HG02642 (cell line): ENCODE measurements at regions not wholly inside any gene's neighbourhood (a gene's known extent, or its start where the extent isn't known, plus 50 kb on each side); places are given as distances from the start of the nearest gene placed in this dataset.

Experiments
- ATAC-seq: cut with Tn5 transposase; IDR thresholded peaks from one replicate; pipeline ENCODE4 v1.9.1; 2021; ENCODE audit warnings: mild to moderate bottlenecking; ENCODE audit not compliant: unreplicated experiment, poor library complexity

DNA sequence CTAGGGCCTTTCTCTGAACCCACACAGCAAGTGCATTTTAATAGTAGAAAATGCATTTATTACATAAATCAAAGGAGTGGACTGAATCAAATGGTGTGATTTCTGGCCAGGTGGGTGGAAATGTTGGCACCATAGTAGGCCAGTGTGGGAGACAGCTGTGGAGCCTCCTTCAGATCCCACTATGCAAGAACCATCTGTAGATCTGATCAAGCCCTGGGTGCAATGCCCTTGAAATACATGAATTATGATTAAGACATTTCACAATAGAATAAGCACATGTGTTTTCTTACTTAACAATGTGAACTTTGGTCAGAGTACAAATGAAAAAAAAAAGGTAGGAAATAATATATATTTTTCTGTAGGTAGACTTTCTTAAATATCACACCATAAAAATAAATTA lies 204.3 kb downstream of the PCDH7 start:
- no peak for ATAC-seq

DNA sequence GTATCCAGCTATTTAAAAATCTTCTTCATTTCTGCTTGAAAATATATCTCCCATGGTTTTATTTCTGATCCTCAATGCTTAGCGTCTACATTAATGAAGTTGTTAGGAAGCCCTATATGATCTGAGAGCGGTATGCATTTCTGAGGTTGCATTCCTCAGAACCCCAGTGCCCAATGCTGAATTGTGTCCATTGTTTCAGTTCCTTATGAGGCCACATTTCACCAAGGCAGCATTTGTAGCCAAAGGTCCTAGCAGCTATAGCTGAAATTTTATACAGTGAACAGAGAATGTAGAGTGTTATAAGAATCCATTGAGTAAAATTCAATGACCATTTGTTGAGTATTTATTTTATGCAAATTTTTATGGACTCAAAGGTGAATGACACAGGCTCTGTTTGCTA lies 209.5 kb downstream of the PCDH7 start:
- no peak for ATAC-seq

DNA sequence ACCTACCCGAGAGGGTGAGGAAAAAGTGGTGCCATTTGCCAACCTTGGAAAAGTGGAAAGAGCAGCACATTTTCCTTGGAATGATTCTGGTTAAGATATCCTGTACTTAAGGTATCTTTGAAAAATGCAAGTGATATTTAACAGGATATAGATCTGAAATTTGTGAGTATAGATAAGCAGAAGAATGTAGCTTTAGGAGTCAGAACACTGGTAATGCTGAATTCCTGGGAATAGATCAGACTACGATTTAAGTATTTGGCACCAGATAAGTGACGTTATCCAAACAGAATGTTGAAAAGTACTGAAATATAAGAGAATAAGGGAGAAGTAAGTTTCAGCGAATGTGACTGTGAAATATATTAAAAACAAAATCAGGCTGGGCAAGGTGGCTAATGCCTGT lies 210.1 kb downstream of the PCDH7 start:
- no peak for ATAC-seq

DNA sequence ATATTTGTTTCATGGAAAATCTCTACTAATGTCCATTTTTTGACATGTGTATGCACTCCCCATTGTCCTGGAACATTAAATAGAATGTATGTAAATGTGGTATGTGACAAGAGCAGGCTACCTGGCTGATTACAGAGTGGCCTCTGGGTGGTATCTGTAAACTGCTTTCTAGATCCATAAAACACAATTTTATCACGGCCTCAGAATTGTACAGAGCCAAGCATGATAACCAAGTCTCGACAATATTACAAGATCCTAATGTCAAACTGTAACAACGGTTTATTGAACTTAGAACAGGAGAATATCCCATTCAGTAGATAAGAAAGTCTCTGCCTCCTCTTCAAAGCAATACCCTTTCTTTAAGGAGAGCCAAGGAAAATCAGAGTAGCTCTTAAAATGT lies 212.4 kb downstream of the PCDH7 start:
- no peak for ATAC-seq

DNA sequence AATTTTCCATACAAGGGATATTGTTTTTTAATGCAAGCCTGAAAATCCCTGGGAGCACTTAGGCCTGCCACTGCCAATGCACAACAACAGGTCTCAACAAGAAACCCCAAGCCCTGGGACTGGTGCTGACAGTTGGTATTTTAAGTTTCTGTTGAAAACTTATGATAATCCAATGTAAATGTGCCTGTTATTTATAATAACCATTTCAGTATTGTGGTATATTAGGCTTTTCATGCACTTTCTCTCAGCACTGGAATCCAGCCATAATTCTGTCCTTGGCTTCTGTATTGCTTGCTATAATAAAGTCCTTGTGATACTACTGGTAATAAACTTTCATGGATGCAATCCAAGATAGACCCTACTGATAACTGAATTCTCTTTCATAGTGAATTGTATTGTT lies 218.9 kb downstream of the PCDH7 start:
- ATAC-seq: no peak

DNA sequence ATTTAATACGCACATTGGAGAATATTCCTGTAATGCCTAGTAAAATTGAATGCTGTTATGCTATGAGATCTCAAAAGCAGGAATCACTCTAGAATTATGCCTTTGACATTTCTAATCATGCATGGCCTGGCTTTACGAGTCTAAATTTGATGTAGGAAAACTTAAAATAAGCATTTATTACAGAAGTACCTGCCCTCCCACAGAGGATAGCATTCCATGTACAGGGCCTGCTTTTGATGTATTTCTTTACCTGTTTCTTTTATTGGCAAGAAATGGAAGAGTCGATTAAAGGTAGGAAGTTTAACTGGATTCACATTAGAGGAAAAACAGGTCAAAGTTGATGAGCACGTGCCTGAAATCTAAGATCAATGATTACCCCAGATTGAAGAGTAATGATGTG lies 219.5 kb downstream of the PCDH7 start:
- ATAC-seq: no peak

DNA sequence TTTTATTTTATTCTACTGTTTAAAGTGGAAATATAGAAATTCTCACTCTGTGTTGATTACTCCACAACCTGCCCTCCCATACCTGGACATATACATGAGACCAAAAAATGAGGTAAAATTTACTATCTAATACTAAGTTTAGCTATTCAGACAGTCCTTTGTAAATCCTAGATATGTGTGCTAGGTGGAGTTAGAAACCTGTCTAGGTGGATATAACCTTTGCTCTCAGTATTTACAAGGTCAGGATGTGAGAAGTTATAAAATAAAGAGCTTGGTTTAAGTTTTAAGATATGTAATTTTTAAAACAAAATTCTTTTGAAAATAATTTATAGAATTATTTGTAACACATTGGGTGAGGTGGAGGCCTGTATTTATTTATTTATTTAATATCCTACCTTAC lies 221.5 kb downstream of the PCDH7 start:
- no peak for ATAC-seq

DNA sequence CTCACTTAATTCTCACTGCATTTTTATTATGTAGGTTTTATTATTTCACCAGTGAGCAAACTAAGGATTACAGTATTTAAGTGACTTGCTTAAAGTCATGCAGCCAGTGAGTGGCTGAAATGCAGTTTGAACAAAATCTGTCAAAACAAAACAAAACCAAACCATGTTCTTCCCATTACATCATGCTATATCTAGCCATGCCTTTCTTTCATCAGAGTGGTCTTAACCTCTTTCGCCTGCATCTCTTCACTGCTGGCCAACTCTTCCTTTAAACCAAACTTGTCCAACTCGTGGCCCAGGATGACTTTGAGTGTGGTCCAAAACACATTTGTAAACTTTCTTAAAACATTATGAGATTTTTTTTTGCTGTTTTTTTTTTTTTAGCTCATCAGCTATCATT lies 223.2 kb downstream of the PCDH7 start:
- no peak for ATAC-seq

DNA sequence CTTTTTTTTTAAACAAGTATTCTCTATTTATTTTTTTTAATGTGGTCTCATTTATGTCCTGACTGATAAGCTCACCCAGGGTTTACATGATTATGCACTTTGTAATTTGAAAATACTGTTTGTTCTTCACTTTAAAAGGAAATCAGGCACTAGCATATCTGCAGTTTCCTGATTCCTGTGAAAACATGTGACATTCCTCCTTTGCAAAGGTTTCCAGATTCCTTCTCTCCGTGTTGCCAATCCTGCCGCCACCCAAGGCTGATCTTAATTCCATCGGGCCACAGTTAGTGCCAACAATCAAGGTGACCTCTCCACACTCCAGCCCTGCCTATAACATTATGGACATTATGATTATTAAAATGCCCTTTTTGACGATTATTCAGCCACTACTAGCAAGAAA lies 225.4 kb downstream of the PCDH7 start:
- ATAC-seq: no peak

DNA sequence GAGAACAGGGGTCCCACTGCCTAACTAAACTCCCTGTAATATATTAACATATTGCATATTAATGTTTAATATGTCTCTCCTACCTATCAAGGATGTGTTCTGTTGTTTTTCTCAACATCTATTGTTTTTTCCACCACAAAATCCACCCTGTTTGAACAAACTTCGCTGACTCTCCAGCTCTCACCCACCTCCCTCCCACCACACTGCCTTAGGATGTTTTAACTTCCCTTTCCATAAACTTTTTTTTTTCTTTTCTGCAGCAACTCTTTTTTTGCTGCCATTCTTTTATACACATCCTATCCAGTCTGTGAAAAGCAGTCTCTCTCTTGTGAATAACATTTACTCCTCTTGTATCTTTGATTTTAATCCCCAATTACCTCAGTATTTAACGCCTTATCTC lies 226.1 kb downstream of the PCDH7 start:
- ATAC-seq: no peak

DNA sequence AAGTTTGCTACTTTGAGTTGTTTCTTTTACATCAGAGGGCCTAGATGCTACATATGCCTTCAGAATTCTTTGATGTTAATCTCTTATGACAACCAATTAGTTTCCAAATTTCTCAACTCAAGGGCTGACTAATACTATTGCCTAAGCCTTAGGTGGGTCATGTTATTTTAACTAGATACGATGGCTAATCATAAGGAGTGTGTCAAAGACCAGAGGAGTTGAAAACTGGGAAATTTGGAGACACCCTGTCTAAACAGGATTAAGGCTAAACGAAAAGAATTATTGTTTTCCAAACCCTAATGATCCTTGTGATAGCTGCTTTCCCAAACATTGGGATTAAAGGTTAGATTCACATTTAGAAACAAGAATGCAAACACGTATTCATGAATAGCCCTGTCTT lies 228.5 kb downstream of the PCDH7 start:
- ATAC-seq: no peak

DNA sequence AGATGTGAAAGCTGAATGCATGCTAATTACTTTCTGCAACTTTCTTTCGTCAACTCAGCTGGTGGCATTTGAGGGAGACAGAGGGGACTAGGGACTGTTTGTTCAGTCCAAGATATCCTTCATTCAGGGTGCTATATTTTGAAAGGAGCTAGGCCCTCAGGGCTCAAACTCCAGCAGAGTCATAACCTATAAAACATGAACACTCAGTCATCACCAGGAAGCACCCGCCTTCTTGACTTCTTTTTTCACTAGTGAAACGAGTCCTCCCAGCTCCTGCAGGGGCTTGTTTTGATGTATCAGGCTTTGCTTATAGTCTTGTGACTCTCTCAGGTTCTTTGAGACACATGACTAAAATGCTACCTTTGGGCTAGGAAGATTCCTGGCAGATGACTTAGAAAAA lies 230.6 kb downstream of the PCDH7 start:
- no peak for ATAC-seq

DNA sequence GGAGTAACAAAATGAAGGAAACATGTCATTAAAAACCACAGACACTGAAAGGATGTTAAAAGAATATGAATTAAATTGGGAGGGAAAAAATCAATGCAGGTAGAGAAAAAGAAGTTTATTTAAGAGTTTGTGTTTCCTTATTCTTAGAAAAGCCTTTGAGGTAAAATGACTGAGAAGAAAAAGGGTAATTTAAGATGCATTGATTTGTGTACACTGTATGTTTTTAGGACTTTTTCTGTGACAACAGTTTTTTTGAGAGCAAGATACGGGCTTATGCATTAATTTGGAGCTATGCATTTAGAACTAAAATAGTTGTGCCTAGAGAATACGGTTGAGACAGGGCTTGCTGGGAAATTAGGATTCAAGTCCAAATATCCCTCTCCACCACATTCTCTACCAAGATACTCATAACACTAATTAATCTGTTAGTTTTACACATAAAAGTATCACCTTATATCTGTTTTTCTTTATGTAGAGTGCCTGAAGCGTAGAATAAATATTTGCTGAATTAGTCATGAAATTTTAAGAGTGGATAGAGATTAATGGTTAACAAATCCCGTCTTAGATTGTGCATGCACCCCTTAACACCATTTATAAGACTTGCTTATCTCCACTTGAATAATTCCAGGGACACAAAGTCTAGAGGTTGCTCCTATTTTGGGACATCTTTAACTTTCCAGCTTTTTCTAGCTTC lies 232.5 kb downstream of the PCDH7 start:
- no peak for ATAC-seq

DNA sequence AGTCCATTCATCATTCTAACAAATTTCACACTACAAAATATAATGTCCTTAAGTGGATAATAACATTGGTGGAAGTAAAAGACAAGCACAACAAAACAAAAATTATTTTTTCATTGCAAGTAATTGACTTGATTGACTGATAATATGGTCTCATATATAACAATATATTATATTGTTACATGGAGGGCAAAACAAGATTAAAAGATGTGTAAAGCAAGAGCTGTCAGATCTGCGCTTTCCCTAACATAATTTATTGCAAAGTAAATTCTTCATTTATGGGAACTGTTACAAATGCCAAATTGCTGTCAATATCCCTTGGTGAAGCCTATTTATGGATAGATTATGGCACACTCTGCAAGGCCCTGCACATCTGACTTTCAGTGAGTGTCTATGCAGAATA lies 233.6 kb downstream of the PCDH7 start:
- no peak for ATAC-seq

DNA sequence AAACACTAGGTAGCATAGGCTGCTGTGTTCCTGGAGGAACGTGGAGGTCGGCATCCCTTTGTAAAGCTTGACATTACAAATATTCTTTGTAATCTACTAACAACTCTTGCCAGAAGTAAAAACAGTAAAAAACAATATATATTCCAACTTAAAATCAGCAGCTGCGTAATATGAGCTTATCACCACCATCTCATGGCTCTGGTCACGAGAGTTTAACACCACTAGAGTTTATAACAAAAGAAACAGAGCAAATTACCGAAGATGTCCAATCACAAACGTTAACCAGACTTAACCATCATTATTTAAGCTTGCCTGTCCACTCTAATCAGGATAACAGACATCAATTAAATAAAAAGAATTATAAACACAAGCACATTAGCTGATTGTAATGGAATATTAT lies 236.7 kb downstream of the PCDH7 start:
- ATAC-seq: no peak

DNA sequence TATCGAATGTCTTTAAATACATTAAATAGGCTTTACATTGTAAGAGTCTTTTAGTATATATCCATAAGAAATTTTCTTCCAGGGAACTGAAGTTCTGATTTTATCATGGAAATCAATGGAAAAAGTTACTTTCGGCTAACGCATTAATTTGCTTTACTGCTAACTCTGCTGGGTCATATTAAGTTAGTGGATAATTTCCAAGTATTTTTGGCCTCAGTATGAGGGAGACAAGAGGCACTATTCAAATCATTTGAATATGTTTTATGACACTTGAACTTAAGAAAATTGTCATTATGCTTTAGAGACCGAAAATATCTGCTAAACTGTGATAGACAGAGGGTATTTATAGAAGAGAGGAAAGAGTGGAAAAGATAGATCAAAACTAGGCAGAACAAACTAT lies 237.5 kb downstream of the PCDH7 start:
- ATAC-seq: no peak

DNA sequence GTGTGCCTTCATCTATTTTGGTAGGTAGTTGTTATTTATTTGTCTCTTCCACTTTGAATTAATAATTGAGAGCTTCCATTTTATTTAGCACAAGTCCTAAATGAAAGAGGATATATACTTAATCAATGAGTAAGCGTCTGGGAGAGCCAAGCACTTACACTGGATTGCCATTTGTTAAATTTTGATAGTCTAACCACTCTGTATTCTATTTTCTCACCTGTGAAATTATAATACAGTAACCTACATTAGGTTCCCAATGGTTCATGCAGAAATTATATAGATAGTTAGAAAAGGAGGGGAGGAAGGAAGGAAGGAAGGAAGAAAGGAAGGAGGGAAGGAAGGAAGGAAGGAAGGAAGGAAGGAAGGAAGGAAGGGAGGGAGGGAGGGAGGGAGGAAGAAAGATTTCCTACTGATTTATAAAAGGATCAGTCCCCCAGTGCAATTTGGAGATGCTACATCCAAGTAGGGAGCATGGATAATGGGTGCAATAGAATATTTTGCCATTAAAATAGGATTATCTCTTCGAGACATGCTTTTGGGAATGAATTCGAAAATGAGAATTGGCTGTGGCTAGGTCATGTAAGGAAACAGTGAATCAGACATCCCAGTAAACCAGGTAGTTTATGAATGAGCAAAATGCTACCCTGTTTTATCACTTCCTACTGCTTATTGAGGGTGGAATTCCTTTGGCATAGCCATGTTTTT lies 239.8 kb downstream of the PCDH7 start:
- no peak for ATAC-seq

DNA sequence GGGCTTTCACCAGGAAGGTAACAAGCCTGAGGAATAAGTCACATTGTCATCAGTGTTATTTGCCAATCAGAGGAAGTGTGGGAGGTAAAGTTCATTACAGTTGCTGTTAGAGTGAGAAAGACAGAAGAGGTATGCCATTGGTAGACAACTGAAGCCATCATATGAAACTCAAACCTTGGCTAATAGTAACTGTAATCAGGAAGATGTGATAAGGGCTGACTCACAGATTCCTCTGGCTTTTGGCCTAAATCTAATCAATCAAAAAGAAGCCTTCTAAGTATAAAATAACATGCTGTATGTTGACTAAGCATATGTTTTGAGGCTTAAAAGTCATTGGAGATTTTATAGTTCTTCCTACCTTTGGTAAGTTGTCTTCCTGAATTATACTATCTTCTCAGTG lies 242.8 kb downstream of the PCDH7 start:
- no peak for ATAC-seq

DNA sequence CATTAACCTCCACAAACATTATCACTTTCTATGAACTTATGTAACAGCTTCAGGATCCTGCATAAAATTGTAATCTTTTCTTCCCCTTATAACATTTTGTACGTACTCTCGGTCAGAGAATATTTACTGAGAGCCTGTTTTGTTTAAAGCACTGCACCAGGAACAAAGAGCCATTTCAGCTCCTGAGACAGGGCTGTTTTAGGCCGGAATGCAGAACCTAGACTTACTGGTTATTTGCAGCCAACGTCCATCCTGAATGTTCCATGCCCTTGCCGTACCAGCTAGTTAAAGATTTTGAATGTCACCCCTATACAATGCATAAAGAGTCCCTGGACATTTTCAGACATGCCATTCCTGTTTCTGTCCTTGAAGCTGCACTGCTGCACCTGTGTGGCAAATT lies 248.8 kb downstream of the PCDH7 start:
- no peak for ATAC-seq

DNA sequence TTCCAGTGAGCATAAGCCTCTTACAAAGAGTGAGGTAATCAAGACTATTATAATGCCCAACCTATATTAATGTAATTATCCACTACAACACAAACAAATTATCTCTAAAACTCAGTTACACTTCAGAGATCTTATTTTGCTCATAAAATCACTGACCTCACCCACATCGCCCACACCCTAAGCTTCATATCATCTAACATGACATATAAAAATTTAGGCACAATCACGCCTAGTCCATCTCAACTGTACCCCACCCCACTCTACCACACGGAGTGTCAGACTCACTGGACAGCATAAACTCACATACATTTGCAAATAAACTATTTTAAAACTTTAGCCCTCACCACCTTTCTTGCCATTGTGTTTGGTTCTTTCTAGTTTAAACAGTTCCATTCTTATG lies 252.4 kb downstream of the PCDH7 start:
- ATAC-seq: no peak

DNA sequence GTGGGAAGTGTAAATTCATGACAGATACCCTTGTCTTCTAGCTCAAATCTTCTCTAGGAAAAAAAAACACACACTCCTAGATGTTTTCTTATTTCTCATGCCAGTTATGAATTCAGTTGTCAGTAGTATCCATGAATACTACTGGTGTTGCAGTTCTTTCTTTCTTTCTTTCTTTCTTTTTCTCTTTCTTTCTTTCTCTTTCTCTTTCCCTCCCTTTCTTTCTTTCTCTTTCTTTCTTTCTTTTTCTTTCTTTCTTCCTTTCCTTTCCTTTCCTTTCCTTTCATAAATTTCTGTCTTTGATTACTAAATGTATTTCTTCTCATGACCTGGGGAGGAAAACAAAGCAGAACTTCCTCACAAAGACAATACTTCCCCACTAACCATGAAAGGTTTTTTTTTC lies 253.8 kb downstream of the PCDH7 start:
- no peak for ATAC-seq

DNA sequence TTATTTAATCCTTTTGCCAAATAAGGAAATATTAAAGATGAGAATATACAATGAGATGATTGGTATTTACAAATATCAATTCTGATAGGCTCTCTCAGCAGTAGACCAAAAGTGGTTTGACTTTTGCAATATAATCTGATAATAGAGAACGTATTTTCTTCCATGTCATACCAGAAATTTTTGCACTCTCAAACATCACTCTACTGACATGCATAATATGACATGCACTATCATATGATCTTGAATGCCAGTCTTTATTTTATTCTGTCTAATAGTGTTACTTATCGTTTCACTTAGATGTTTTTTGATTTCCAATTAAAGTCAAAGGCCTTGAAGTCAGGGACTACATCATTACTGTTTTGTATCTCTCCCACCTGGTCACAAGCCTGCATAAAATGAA lies 259.2 kb downstream of the PCDH7 start:
- no peak for ATAC-seq
